ENCODE measurements at regions not wholly inside any gene's neighbourhood (a gene's known extent, or its start where the extent isn't known, plus 50 kb on each side); places are given as distances from the start of the nearest gene placed in this dataset.
"Not testable (repeated sequence)": the region's sequence is repeated elsewhere in the genome, so short reads cannot be mapped to it uniquely, and the experiment has no call there.

GRCh38 chr14:101284711-101285110 is 276.6 kb upstream of the DIO3 start:
- no peak for DNase-seq (ENCODE audit: low read depth)

- no peak for DNase-seq (ENCODE audit: low read depth)
Observed at GRCh38 chr14:101286271-101287018, 274.9 kb upstream of the DIO3 start.

GRCh38 chr14:101288436-101289229 is 272.7 kb upstream of the DIO3 start:
- no peak for DNase-seq (ENCODE audit: low read depth)

GRCh38 chr14:101289230-101289690 is 272.0 kb upstream of the DIO3 start:
- no peak for DNase-seq (ENCODE audit: low read depth)

GRCh38 chr14:101289911-101290310 is 271.4 kb upstream of the DIO3 start:
- DNase-seq (ENCODE audit: low read depth) = no peak

GRCh38 chr14:101290611-101291010 is 270.7 kb upstream of the DIO3 start:
- DNase-seq (ENCODE audit: low read depth) = no peak

- no peak for DNase-seq (ENCODE audit: low read depth)
Observed at GRCh38 chr14:101291390-101291789, 269.9 kb upstream of the DIO3 start.

GRCh38 chr14:101292448-101292847 is 268.8 kb upstream of the DIO3 start:
- DNase-seq (ENCODE audit: low read depth) = no peak

GRCh38 chr14:101293605-101294004 is 267.7 kb upstream of the DIO3 start:
- DNase-seq (ENCODE audit: low read depth) = no peak

GRCh38 chr14:101294136-101294535 is 267.2 kb upstream of the DIO3 start:
- no peak for DNase-seq (ENCODE audit: low read depth)

GRCh38 chr14:101299781-101300180 is 261.5 kb upstream of the DIO3 start:
- not testable (repeated sequence) for DNase-seq (ENCODE audit: low read depth)

GRCh38 chr14:101301011-101301410 is 260.3 kb upstream of the DIO3 start:
- no peak for DNase-seq (ENCODE audit: low read depth)

GRCh38 chr14:101307162-101307561 is 254.1 kb upstream of the DIO3 start:
- DNase-seq (ENCODE audit: low read depth) = not testable (repeated sequence)

- DNase-seq (ENCODE audit: low read depth) = not testable (repeated sequence)
Observed at GRCh38 chr14:101311186-101311585, 250.1 kb upstream of the DIO3 start.

GRCh38 chr14:101313268-101313667 is 248.0 kb upstream of the DIO3 start:
- DNase-seq (ENCODE audit: low read depth) = no peak

GRCh38 chr14:101315802-101316296 is 245.4 kb upstream of the DIO3 start:
- DNase-seq (ENCODE audit: low read depth) = no peak

GRCh38 chr14:101318271-101318670 is 243.0 kb upstream of the DIO3 start:
- no peak for DNase-seq (ENCODE audit: low read depth)

GRCh38 chr14:101320396-101320795 is 240.9 kb upstream of the DIO3 start:
- no peak for DNase-seq (ENCODE audit: low read depth)

GRCh38 chr14:101322223-101322622 is 239.1 kb upstream of the DIO3 start:
- no peak for DNase-seq (ENCODE audit: low read depth)

GRCh38 chr14:101323111-101323510 is 238.2 kb upstream of the DIO3 start:
- no peak for DNase-seq (ENCODE audit: low read depth)

- not testable (repeated sequence) for DNase-seq (ENCODE audit: low read depth)
Observed at GRCh38 chr14:101323614-101324235, 237.6 kb upstream of the DIO3 start.

GRCh38 chr14:101325319-101325718 is 236.0 kb upstream of the DIO3 start:
- DNase-seq (ENCODE audit: low read depth) = no peak
